Neural progenitor cell (in vitro differentiated cells): ENCODE measurements at regions not wholly inside any gene's neighbourhood (a gene's known extent, or its start where the extent isn't known, plus 50 kb on each side); places are given as distances from the start of the nearest gene placed in this dataset.

Experiments
- DNase-seq: peaks from one replicate; pipeline ENCODE4 v3.0.0-alpha.2; 2016; ENCODE audit warnings: low spot score
- H2AFZ ChIP-seq: fragments of 200-600 bp; sonication (generic); replicated peaks from 2 replicates; pipeline ENCODE4 v1.6.1; 2016; ENCODE audit warnings: antibody characterized with exemption
- H3F3A ChIP-seq: fragments of 200-600 bp; sonication (generic); 2 replicates; pipeline ENCODE4 v1.6.1; 2016; ENCODE audit warnings: antibody characterized with exemption, low read depth
- H3K27ac ChIP-seq: fragments of 200-600 bp; sonication (generic); 2 replicates; pipeline ENCODE4 v1.5.1; 2016; ENCODE audit warnings: mild to moderate bottlenecking
- H3K27me3 ChIP-seq: fragments of 200-600 bp; sonication (generic); 2 replicates; pipeline ENCODE4 v1.6.1; 2016; ENCODE audit warnings: mild to moderate bottlenecking, moderate library complexity
- H3K36me3 ChIP-seq: fragments of 200-600 bp; sonication (generic); 2 replicates; pipeline ENCODE4 v1.5.1; 2016
- H3K4me1 ChIP-seq: fragments of 200-600 bp; sonication (generic); 2 replicates; pipeline ENCODE4 v1.6.1; 2016; ENCODE audit warnings: mixed run types
- H3K4me2 ChIP-seq: fragments of 200-600 bp; sonication (generic); 2 replicates; pipeline ENCODE4 v1.6.1; 2016
- H3K4me3 ChIP-seq: fragments of 200-600 bp; sonication (generic); 2 replicates; pipeline ENCODE4 v1.5.1; 2016
- H3K79me2 ChIP-seq: fragments of 200-600 bp; sonication (generic); 2 replicates; pipeline ENCODE4 v1.6.1; 2016; ENCODE audit warnings: low read depth
- H3K9ac ChIP-seq: fragments of 200-600 bp; sonication (generic); 2 replicates; pipeline ENCODE4 v1.6.1; 2016
- H3K9me3 ChIP-seq: fragments of 200-600 bp; sonication (generic); 2 replicates; pipeline ENCODE4 v1.5.1; 2016; ENCODE audit warnings: low read depth
- H4K20me1 ChIP-seq: fragments of 200-600 bp; sonication (generic); 2 replicates; pipeline ENCODE4 v1.6.1; 2016; ENCODE audit warnings: low read depth
- H3K27ac Mint-ChIP-seq: 3 replicates; pipeline ENCODE4 v1.8.0; 2021; ENCODE audit warnings: mixed read lengths
- H3K27me3 Mint-ChIP-seq: 2 replicates; pipeline ENCODE4 v1.8.0; 2022; ENCODE audit warnings: low read depth, mild to moderate bottlenecking, inconsistent platforms, moderate library complexity, mixed read lengths; ENCODE audit not compliant: insufficient read depth
- H3K36me3 Mint-ChIP-seq: 3 replicates; pipeline ENCODE4 v1.8.0; 2021; ENCODE audit warnings: mixed read lengths
- H3K4me1 Mint-ChIP-seq: 3 replicates; pipeline ENCODE4 v1.8.0; 2021; ENCODE audit warnings: mixed read lengths
- H3K4me3 Mint-ChIP-seq: 3 replicates; pipeline ENCODE4 v1.8.0; 2021; ENCODE audit warnings: mild to moderate bottlenecking, moderate library complexity, mixed read lengths
- H3K9me3 Mint-ChIP-seq: 3 replicates; pipeline ENCODE4 v1.8.0; 2020; ENCODE audit warnings: mixed read lengths
- EZH2 ChIP-seq: fragments of 200-600 bp; sonication (generic); IDR thresholded peaks from 2 replicates; pipeline ENCODE4 v1.6.1; 2017; ENCODE audit warnings: antibody characterized with exemption, mild to moderate bottlenecking, moderate library complexity
- EZH2phosphoT487 ChIP-seq: fragments of 200-600 bp; sonication (generic); IDR thresholded peaks from 2 replicates; pipeline ENCODE4 v1.6.1; 2017; ENCODE audit warnings: antibody characterized with exemption
- TF ChIP-seq, protein P1 (sequence below): fragments of 200-600 bp; sonication (generic); IDR thresholded peaks from 2 replicates; pipeline ENCODE4 v1.5.1; 2017; ENCODE audit warnings: antibody characterized with exemption, mild to moderate bottlenecking

- Histone ChIP-seq H3K27me3 (peaks cover 25% of the 10 kb centered on the region), H3K9ac (no peak overlapping the region), H3F3A (peaks cover 8% of the 10 kb centered on the region), H3K79me2 (no peaks in the 10 kb centered on the region), H3K27ac (no peak overlapping the region), H2AFZ (no peak overlapping the region), H3K4me2 (no peak overlapping the region), H4K20me1 (no peaks in the 10 kb centered on the region), H3K4me1 (peaks cover 24% of the 10 kb centered on the region), H3K4me3 (no peak overlapping the region), H3K9me3 (no peaks in the 10 kb centered on the region), H3K36me3 (no peaks in the 10 kb centered on the region)
- H3K27me3 Mint-ChIP-seq, result peaks cover 4% of the 10 kb centered on the region
- no peaks in the 10 kb centered on the region for H3K9me3 Mint-ChIP-seq
- H3K4me1 Mint-ChIP-seq, result peaks cover 6% of the 10 kb centered on the region
- no peaks in the 10 kb centered on the region for H3K36me3 Mint-ChIP-seq
- no peak overlapping the region for H3K27ac Mint-ChIP-seq
- no peak overlapping the region for H3K4me3 Mint-ChIP-seq
- TF ChIP-seq EZH2, result no peak
- TF ChIP-seq, protein P1, sequence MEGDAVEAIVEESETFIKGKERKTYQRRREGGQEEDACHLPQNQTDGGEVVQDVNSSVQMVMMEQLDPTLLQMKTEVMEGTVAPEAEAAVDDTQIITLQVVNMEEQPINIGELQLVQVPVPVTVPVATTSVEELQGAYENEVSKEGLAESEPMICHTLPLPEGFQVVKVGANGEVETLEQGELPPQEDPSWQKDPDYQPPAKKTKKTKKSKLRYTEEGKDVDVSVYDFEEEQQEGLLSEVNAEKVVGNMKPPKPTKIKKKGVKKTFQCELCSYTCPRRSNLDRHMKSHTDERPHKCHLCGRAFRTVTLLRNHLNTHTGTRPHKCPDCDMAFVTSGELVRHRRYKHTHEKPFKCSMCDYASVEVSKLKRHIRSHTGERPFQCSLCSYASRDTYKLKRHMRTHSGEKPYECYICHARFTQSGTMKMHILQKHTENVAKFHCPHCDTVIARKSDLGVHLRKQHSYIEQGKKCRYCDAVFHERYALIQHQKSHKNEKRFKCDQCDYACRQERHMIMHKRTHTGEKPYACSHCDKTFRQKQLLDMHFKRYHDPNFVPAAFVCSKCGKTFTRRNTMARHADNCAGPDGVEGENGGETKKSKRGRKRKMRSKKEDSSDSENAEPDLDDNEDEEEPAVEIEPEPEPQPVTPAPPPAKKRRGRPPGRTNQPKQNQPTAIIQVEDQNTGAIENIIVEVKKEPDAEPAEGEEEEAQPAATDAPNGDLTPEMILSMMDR, result no peak
- TF ChIP-seq EZH2phosphoT487, result no peak
- no peak for DNase-seq
Measured at GRCh38 chr5:155885199-155885598, 441.8 kb upstream of the SGCD start.

DNA sequence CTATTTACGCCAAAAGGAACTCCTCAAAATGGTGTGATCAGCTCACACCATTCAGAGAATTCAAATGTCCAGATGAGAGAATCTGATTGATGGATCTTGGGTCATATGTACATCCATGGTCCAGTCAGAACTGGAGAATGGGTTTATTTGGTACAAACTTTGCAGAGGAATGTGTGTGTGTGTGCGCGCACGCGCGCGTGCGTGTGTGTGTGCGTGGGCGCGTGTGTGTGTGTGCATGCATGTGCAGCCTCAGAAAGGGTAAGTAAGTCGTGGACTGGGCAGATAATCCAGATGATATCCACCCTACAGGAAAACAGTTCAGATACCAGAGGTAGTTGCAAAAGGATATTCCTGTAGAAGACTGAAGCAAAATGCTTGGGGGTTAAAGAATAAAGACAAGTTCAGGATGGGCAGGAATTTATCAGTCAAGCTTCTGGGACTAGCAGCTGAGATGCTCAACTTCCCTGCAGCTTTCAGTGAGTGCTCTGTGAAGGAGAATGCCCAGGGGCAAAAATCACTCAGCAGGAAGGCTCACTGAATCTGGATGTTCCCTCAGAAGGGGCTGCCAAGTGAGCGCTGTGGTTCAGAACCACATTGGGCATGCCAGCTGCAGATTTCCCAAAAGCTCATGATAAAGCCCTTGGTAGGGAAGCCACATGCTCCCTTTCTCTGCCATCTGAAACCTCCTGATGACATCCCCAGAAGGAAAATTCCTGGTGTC is 440.5 kb upstream of the SGCD start:
- H2AFZ ChIP-seq, result no peak overlapping the region
- Mint-ChIP-seq H3K27me3 (peaks cover 4% of the 10 kb centered on the region), H3K27ac (no peak overlapping the region), H3K4me3 (no peak overlapping the region), H3K9me3 (no peaks in the 10 kb centered on the region), H3K4me1 (peaks cover 6% of the 10 kb centered on the region), H3K36me3 (no peaks in the 10 kb centered on the region)
- no peaks in the 10 kb centered on the region for H3K36me3 ChIP-seq
- H3K27me3 ChIP-seq, result peaks cover 25% of the 10 kb centered on the region
- H3K4me2 ChIP-seq, result no peak overlapping the region
- H3K9ac ChIP-seq, result no peak overlapping the region
- H3K4me1 ChIP-seq, result peaks cover 24% of the 10 kb centered on the region
- no peak overlapping the region for H3K4me3 ChIP-seq
- H4K20me1 ChIP-seq, result no peaks in the 10 kb centered on the region
- no peak overlapping the region for H3K27ac ChIP-seq
- no peak for DNase-seq
- peaks cover 8% of the 10 kb centered on the region for H3F3A ChIP-seq
- no peak for TF ChIP-seq EZH2
- TF ChIP-seq, protein P1, result no peak
- TF ChIP-seq EZH2phosphoT487, result no peak
- H3K9me3 ChIP-seq, result no peaks in the 10 kb centered on the region
- H3K79me2 ChIP-seq, result no peaks in the 10 kb centered on the region

DNA sequence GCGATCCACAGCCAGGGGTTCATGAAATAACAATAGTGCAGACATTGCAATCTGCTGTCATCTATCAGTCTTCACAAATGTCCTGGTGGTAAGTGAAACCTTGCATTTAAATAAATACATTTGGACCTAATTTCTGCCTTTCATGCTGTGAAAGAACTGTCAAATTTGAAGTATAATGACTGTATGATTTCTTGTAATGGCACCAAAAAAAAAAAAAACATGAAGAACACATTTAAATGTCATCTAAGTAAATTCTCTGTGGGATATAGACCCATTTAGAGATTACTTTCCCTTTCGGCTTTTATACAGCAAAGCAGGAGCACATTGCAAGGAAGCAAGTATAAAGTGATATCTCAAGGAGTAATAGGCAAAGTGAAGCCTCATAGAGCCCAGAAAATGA is 431.5 kb upstream of the SGCD start:
- no peaks in the 10 kb centered on the region for H4K20me1 ChIP-seq
- H3K27me3 Mint-ChIP-seq, result no peaks in the 10 kb centered on the region
- H3K36me3 ChIP-seq, result no peaks in the 10 kb centered on the region
- no peaks in the 10 kb centered on the region for H3K4me1 ChIP-seq
- H3K9ac ChIP-seq, result no peak overlapping the region
- no peak overlapping the region for H3K27ac Mint-ChIP-seq
- no peaks in the 10 kb centered on the region for H3K27me3 ChIP-seq
- H2AFZ ChIP-seq, result no peak overlapping the region
- H3K4me3 ChIP-seq, result no peak overlapping the region
- no peak overlapping the region for H3K4me3 Mint-ChIP-seq
- H3K36me3 Mint-ChIP-seq, result no peaks in the 10 kb centered on the region
- H3F3A ChIP-seq, result no peaks in the 10 kb centered on the region
- TF ChIP-seq EZH2, result no peak
- no peak for TF ChIP-seq EZH2phosphoT487
- TF ChIP-seq, protein P1, result no peak
- H3K27ac ChIP-seq, result no peak overlapping the region
- H3K9me3 ChIP-seq, result no peaks in the 10 kb centered on the region
- H3K79me2 ChIP-seq, result no peaks in the 10 kb centered on the region
- no peaks in the 10 kb centered on the region for H3K9me3 Mint-ChIP-seq
- no peak overlapping the region for H3K4me2 ChIP-seq
- no peaks in the 10 kb centered on the region for H3K4me1 Mint-ChIP-seq
- no peak for DNase-seq
